PC-9 (cell line): ENCODE measurements at regions not wholly inside any gene's neighbourhood (a gene's known extent, or its start where the extent isn't known, plus 50 kb on each side); places are given as distances from the start of the nearest gene placed in this dataset.

Source experiments
- BruUV-seq: library from RNA; stranded (reverse); fragments of 400-500 nt; replicated peaks from 2 replicates; lab custom pipeline; 2021; lab: Mats Ljungman, UMichigan
- CTCF ChIA-PET: fragments of 300-600 bp; sonication (Branson Sonifier 250); formaldehyde crosslinking; loops from one replicate; lab custom pipeline; 2022; ENCODE audit warnings: antibody characterized with exemption; lab: Charles Lee
- POLR2A ChIA-PET: fragments of 300-600 bp; sonication (Branson Sonifier 250); formaldehyde crosslinking; loops from one replicate; lab custom pipeline; 2022; ENCODE audit warnings: antibody characterized with exemption; ENCODE audit not compliant: unreplicated experiment; lab: Charles Lee
- DNase-seq, 2 experiments: peaks; one replicate each; pipeline versions ENCODE4 v3.0.0 to v3.0.0-alpha.2; 2015 to 2022; ENCODE audit warnings: mixed read lengths in 1 of 2
- H2AFZ ChIP-seq: fragments of 200-600 bp; sonication (generic); 2 replicates; pipeline ENCODE4 v1.8.1; 2017; ENCODE audit warnings: antibody characterized with exemption
- H3F3A ChIP-seq: fragments of 200-600 bp; sonication (generic); 2 replicates; pipeline ENCODE4 v1.8.1; 2017; ENCODE audit warnings: antibody characterized with exemption, mild to moderate bottlenecking, low read depth; ENCODE audit not compliant: insufficient read depth
- H3K27ac ChIP-seq: fragments of 200-600 bp; sonication (generic); 2 replicates; pipeline ENCODE4 v1.6.1; 2016; ENCODE audit warnings: mixed run types
- H3K27me3 ChIP-seq: fragments of 200-600 bp; sonication (generic); 2 replicates; pipeline ENCODE4 v1.6.1; 2016; ENCODE audit warnings: low read depth, mixed run types; ENCODE audit not compliant: insufficient read depth
- H3K36me3 ChIP-seq: fragments of 200-600 bp; sonication (generic); 2 replicates; pipeline ENCODE4 v1.6.1; 2016; ENCODE audit warnings: low read depth, mixed run types
- H3K4me1 ChIP-seq: fragments of 200-600 bp; sonication (generic); replicated peaks from 2 replicates; pipeline ENCODE4 v1.6.1; 2016; ENCODE audit warnings: mixed run types; ENCODE audit not compliant: insufficient read depth
- H3K4me2 ChIP-seq: fragments of 200-600 bp; sonication (generic); 2 replicates; pipeline ENCODE4 v1.6.1; 2017; ENCODE audit warnings: mixed run types
- H3K4me3 ChIP-seq: fragments of 200-600 bp; sonication (generic); 2 replicates; pipeline ENCODE4 v1.6.1; 2016; ENCODE audit warnings: mixed run types
- H3K79me2 ChIP-seq: fragments of 200-600 bp; sonication (generic); 2 replicates; pipeline ENCODE4 v1.6.1; 2017; ENCODE audit warnings: low read depth, mixed run types
- H3K9me2 ChIP-seq: fragments of 200-600 bp; sonication (generic); 2 replicates; pipeline ENCODE4 v1.8.1; 2017; ENCODE audit warnings: mild to moderate bottlenecking; ENCODE audit not compliant: insufficient read depth
- H3K9me3 ChIP-seq: fragments of 200-600 bp; sonication (generic); 2 replicates; pipeline ENCODE4 v1.8.1; 2016; ENCODE audit warnings: low read depth; ENCODE audit not compliant: insufficient read depth
- H4K20me1 ChIP-seq: fragments of 200-600 bp; sonication (generic); 2 replicates; pipeline ENCODE4 v1.8.1; 2017; ENCODE audit not compliant: insufficient read depth
- CTCF ChIP-seq: fragments of 200-600 bp; sonication (generic); conservative IDR thresholded peaks from 2 replicates; pipeline ENCODE4 v1.6.1; 2017; ENCODE audit warnings: mixed run types, antibody characterized with exemption, mild to moderate bottlenecking, moderate library complexity
- EZH2 ChIP-seq: fragments of 200-600 bp; sonication (generic); IDR thresholded peaks from 2 replicates; pipeline ENCODE4 v1.8.0; 2017; ENCODE audit warnings: antibody characterized with exemption, low read depth
- intact Hi-C: fragments of 100-400 bp; cut with micrococcal nuclease; formaldehyde crosslinking; loops from one replicate; pipeline ENCODE4 v1.10.0; 2022; ENCODE audit not compliant: unreplicated experiment

DNA sequence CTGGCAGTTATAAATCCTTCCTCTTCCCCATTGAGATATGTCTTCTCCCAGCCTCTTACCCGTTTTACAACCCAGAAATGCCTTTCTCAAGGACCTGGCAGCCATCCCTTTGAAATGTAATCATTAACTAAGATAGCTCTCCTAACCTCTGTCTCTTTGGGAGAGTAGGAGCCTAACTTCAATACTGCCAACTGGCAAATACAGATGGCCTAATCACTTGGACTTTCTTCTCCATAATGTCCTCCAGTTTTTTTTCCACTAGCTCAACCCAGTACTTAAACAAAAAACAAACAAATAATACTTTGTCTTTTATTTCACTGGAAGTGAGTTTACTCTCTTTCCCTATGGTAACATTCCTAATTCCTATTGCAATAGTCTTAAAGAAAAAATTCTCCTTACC, 1391.1 kb downstream of the SUCLG1 start:
- Histone ChIP-seq H3K4me1 (no peaks in the 10 kb centered on the region), H3K79me2 (no peaks in the 10 kb centered on the region), H3K27ac (no peak overlapping the region), H3K9me3 (no peaks in the 10 kb centered on the region), H3K27me3 (no peaks in the 10 kb centered on the region), H2AFZ (no peak overlapping the region), H3K36me3 (no peaks in the 10 kb centered on the region), H3F3A (no peaks in the 10 kb centered on the region), H3K4me3 (no peak overlapping the region), H3K4me2 (no peak overlapping the region), H4K20me1 (no peaks in the 10 kb centered on the region), H3K9me2 (no peaks in the 10 kb centered on the region)
- ChIA-PET CTCF (no interaction called here), POLR2A (no interaction called here)
- BruUV-seq = no TSS peak
- DNase-seq = no peak
- intact Hi-C loops = no loop called here
- TF ChIP-seq EZH2 (no peak), CTCF (no peak)

DNA sequence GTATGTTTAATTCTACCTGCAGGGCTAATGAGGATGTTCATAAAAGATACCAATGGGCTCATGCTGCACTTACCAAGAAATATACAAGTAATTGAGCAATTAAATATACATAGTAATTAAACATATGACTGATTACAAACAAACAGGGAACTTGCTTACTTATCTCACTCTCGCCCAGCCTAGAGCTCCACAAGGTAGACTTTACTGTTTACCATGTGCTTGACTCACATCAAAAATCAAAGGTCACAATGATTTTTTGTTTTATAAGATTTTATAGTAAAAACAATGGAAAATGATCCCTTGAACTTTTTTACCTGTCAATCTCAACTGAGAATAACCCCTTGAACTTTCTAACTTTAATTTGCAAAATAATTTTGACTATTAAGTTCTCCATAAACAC, 1395.1 kb downstream of the SUCLG1 start:
- Histone ChIP-seq H3K27ac (no peak overlapping the region), H3K4me1 (no peaks in the 10 kb centered on the region), H3F3A (no peaks in the 10 kb centered on the region), H3K79me2 (no peaks in the 10 kb centered on the region), H3K36me3 (no peaks in the 10 kb centered on the region), H2AFZ (no peak overlapping the region), H3K9me2 (no peaks in the 10 kb centered on the region), H3K4me3 (no peak overlapping the region), H3K4me2 (no peak overlapping the region), H3K27me3 (no peaks in the 10 kb centered on the region), H4K20me1 (no peaks in the 10 kb centered on the region), H3K9me3 (no peaks in the 10 kb centered on the region)
- no TSS peak for BruUV-seq
- intact Hi-C loops = no loop called here
- no peak for DNase-seq
- POLR2A ChIA-PET = no interaction called here
- no peak for TF ChIP-seq EZH2
- TF ChIP-seq CTCF = no peak
- CTCF ChIA-PET = no interaction called here

DNA sequence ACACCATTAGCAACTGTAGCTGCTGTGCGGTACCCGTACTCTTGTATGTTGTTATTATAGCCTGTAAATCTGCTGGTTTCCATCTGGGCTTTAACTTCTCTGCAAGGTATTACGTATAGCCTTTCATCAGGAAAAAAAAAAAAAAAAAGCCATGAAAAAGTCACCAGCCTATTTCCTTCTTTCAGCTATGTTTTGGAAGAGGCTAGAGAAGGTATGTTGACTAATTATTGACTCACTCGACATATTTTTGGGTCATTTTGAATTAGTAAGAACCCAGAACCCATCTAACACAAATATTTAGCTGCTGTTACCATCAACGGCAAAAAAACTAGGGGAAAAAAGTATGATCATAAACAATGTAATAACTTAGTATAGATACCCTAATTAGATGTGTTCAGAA, 1395.6 kb downstream of the SUCLG1 start:
- H3K9me2 ChIP-seq = no peaks in the 10 kb centered on the region
- no peak overlapping the region for H2AFZ ChIP-seq
- no peak overlapping the region for H3K4me2 ChIP-seq
- H3K4me3 ChIP-seq = no peak overlapping the region
- no peaks in the 10 kb centered on the region for H3K9me3 ChIP-seq
- TF ChIP-seq CTCF = no peak
- no peak for TF ChIP-seq EZH2
- no TSS peak for BruUV-seq
- H3F3A ChIP-seq = no peaks in the 10 kb centered on the region
- no peak overlapping the region for H3K27ac ChIP-seq
- no peaks in the 10 kb centered on the region for H3K79me2 ChIP-seq
- H3K36me3 ChIP-seq = no peaks in the 10 kb centered on the region
- ChIA-PET POLR2A (no interaction called here), CTCF (no interaction called here)
- H3K4me1 ChIP-seq = no peaks in the 10 kb centered on the region
- no peak for DNase-seq
- H3K27me3 ChIP-seq = no peaks in the 10 kb centered on the region
- no peaks in the 10 kb centered on the region for H4K20me1 ChIP-seq
- intact Hi-C loops = no loop called here
